H1 (cell line): ENCODE measurements at regions not wholly inside any gene's neighbourhood (a gene's known extent, or its start where the extent isn't known, plus 50 kb on each side); places are given as distances from the start of the nearest gene placed in this dataset.

Experiments
- CHD7 ChIP-seq: fragments of 300-600 bp; sonication (generic); IDR thresholded peaks from 2 replicates; pipeline ENCODE4 v1.7.1; 2012; ENCODE audit warnings: low read length, moderate library complexity, mild to moderate bottlenecking, inconsistent platforms; ENCODE audit not compliant: insufficient replicate concordance

DNA sequence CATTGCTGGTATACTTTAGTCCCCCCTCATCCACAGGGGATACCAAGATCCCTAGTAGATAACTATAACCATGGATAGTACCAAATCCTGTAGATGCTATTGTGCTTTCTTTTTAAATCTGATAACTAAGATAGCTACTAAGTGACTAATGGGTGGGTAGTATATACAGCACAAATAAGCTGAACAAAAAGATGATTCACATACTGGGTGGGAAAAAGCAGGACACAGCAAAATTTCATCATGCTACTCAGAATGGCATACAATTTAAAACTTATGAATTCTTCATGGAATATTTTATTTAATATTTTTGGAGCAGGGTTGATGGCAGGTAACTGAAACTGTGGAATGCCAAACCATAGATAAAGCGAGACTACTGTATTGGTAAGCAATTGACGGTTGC lies 161.6 kb downstream of the IL15 start (continued):
- no peak for TF ChIP-seq CHD7
- TF ChIP-seq, all 59 proteins: peak for 0
